SJSA1 (cell line): ENCODE measurements at regions not wholly inside any gene's neighbourhood (a gene's known extent, or its start where the extent isn't known, plus 50 kb on each side); places are given as distances from the start of the nearest gene placed in this dataset.
"Not testable (repeated sequence)": the region's sequence is repeated elsewhere in the genome, so short reads cannot be mapped to it uniquely, and the experiment has no call there.

Experiments
- DNase-seq, 2 experiments: peaks; one replicate each; pipeline ENCODE4 v3.0.0-alpha.2; 2015 to 2020; ENCODE audit warnings: low spot score in 2 of 2, low read depth in 1 of 2
- H3K27ac ChIP-seq: fragments of 250-450 bp; sonication (Bioruptor Pico); 2 replicates; pipeline ENCODE4 v1.5.1; 2020; ENCODE audit warnings: mild to moderate bottlenecking, moderate library complexity
- H3K27me3 ChIP-seq: fragments of 250-450 bp; sonication (Bioruptor Pico); replicated peaks from 2 replicates; pipeline ENCODE4 v1.5.1; 2020; ENCODE audit warnings: mild to moderate bottlenecking, moderate library complexity
- H3K36me3 ChIP-seq: fragments of 250-450 bp; sonication (Bioruptor Pico); 2 replicates; pipeline ENCODE4 v1.5.1; 2020; ENCODE audit warnings: mild to moderate bottlenecking
- H3K4me1 ChIP-seq: fragments of 250-450 bp; sonication (Bioruptor Pico); replicated peaks from 2 replicates; pipeline ENCODE4 v1.6.1; 2021; ENCODE audit warnings: mild to moderate bottlenecking
- H3K4me3 ChIP-seq: fragments of 250-450 bp; sonication (Bioruptor Pico); 2 replicates; pipeline ENCODE4 v1.5.1; 2020; ENCODE audit warnings: mild to moderate bottlenecking
- H3K9me3 ChIP-seq: fragments of 250-450 bp; sonication (Bioruptor Pico); replicated peaks from 2 replicates; pipeline ENCODE4 v1.5.1; 2020; ENCODE audit warnings: mild to moderate bottlenecking

- H3K4me1 ChIP-seq = peaks cover 12% of the 10 kb centered on the region
- H3K27ac ChIP-seq = no peak overlapping the region
- no peaks in the 10 kb centered on the region for H3K27me3 ChIP-seq
- DNase-seq = no peak
- H3K4me3 ChIP-seq = no peak overlapping the region
- no peaks in the 10 kb centered on the region for H3K9me3 ChIP-seq
- no peaks in the 10 kb centered on the region for H3K36me3 ChIP-seq
Observed at GRCh38 chr3:177337541-177338331, 140.5 kb upstream of the TBL1XR1 start.

- Histone ChIP-seq H3K36me3 (no peaks in the 10 kb centered on the region), H3K4me1 (peaks cover 12% of the 10 kb centered on the region), H3K27ac (no peak overlapping the region), H3K4me3 (no peak overlapping the region), H3K9me3 (no peaks in the 10 kb centered on the region), H3K27me3 (no peaks in the 10 kb centered on the region)
- DNase-seq = no peak
Observed at GRCh38 chr3:177338697-177339219, 141.5 kb upstream of the TBL1XR1 start.

- H3K4me1 ChIP-seq = peaks cover 12% of the 10 kb centered on the region
- not testable (repeated sequence) for DNase-seq, H3K9me3 ChIP-seq, H3K36me3 ChIP-seq, H3K27me3 ChIP-seq, H3K27ac ChIP-seq, H3K4me3 ChIP-seq
Observed at GRCh38 chr3:177339220-177339703, 142.0 kb upstream of the TBL1XR1 start.

- H3K27ac ChIP-seq = no peak overlapping the region
Observed at GRCh38 chr3:177340243-177340830, 143.1 kb upstream of the TBL1XR1 start.

DNA sequence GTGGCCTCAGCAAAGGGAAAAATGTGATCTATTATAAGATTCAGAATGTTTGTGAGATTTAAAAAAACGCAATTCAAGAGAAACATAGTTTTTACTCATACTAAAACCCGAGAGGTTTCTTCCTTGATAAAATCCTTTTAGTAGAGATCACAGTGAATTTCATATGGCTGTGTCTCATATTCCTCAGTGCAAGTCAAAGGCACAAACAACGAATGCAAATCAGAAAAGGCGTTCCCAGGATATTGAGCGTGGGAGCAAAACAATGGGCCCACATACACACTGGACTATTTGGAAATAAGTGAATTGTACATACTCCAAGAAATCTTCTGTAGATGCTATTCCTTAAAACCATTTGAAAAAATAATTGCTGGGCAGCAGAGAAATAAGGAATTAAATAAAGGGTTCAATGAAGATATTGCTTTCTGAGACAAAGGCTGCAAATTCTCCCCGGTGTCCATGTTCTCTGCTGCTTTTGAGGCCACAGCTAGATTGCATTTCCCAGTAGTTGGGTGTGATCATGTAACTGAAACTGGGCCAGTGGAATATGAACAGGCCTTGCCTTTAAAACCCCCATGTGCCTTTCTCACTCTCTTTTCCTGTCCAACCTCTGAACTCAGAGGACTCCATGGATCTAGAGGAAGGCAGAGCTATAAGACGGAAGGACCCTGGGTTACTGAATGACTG is 144.6 kb upstream of the TBL1XR1 start:
- H3K27me3 ChIP-seq = no peaks in the 10 kb centered on the region
- no peaks in the 10 kb centered on the region for H3K9me3 ChIP-seq
- peaks cover 31% of the 10 kb centered on the region for H3K4me1 ChIP-seq
- H3K4me3 ChIP-seq = no peak overlapping the region
- H3K27ac ChIP-seq = no peak overlapping the region
- H3K36me3 ChIP-seq = no peaks in the 10 kb centered on the region
- DNase-seq = no peak

More at GRCh38 chr3:177340243-177340830, 143.1 kb upstream of the TBL1XR1 start:
- DNase-seq = no peak
- Histone ChIP-seq H3K4me3 (no peak overlapping the region), H3K36me3 (no peaks in the 10 kb centered on the region), H3K27me3 (no peaks in the 10 kb centered on the region), H3K4me1 (peaks cover 23% of the 10 kb centered on the region), H3K9me3 (no peaks in the 10 kb centered on the region)

- H3K36me3 ChIP-seq = no peaks in the 10 kb centered on the region
- no peak overlapping the region for H3K27ac ChIP-seq
- peaks cover 37% of the 10 kb centered on the region for H3K4me1 ChIP-seq
- H3K27me3 ChIP-seq = no peaks in the 10 kb centered on the region
- H3K4me3 ChIP-seq = no peak overlapping the region
- DNase-seq = no peak
- H3K9me3 ChIP-seq = no peaks in the 10 kb centered on the region
Observed at GRCh38 chr3:177343122-177343625, 145.9 kb upstream of the TBL1XR1 start.

GRCh38 chr3:177345049-177345972 is 148.0 kb upstream of the TBL1XR1 start:
- Histone ChIP-seq H3K27me3 (no peaks in the 10 kb centered on the region), H3K36me3 (no peaks in the 10 kb centered on the region), H3K4me1 (peaks cover 46% of the 10 kb centered on the region), H3K27ac (peak overlapping the region; percentile 98), H3K9me3 (no peaks in the 10 kb centered on the region), H3K4me3 (no peak overlapping the region)
- DNase-seq = peak; percentile 90 to 92

GRCh38 chr3:177345973-177346503 is 148.8 kb upstream of the TBL1XR1 start:
- Histone ChIP-seq H3K9me3 (no peaks in the 10 kb centered on the region), H3K27ac (peak overlapping the region; percentile 98), H3K36me3 (no peaks in the 10 kb centered on the region), H3K27me3 (no peaks in the 10 kb centered on the region), H3K4me3 (no peak overlapping the region), H3K4me1 (peaks cover 46% of the 10 kb centered on the region)
- no peak for DNase-seq

- Histone ChIP-seq H3K36me3 (no peaks in the 10 kb centered on the region), H3K27ac (0 out of 2 replicates have a peak overlapping the region, but pooled peaks have one; percentile 33), H3K4me1 (peaks cover 46% of the 10 kb centered on the region), H3K4me3 (no peak overlapping the region), H3K9me3 (no peaks in the 10 kb centered on the region), H3K27me3 (no peaks in the 10 kb centered on the region)
- DNase-seq = no peak
Observed at GRCh38 chr3:177346878-177347277, 149.6 kb upstream of the TBL1XR1 start.

DNA sequence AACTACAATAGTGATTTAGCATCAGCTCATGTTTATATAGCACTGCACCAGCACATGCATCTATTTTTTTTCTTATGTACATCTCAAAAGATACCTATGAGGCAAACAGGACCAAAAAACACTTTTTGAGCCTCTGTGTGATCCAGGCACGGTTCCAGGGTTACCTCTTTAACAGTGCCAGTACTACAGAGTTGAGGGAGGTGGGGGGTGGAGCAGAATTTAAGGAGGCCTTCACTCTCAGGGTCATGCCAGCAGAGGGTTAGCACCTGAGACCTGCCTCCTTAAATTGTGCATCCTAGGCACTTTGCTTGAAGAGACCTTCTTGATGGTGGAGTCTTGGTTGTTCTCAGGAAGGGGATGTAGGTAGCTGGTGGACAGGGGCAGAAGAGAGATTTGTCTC is 150.3 kb upstream of the TBL1XR1 start:
- H3K27ac ChIP-seq = no peak overlapping the region
- no peaks in the 10 kb centered on the region for H3K27me3 ChIP-seq
- no peak overlapping the region for H3K4me3 ChIP-seq
- H3K9me3 ChIP-seq = no peaks in the 10 kb centered on the region
- no peaks in the 10 kb centered on the region for H3K36me3 ChIP-seq
- DNase-seq = no peak
- peaks cover 46% of the 10 kb centered on the region for H3K4me1 ChIP-seq

GRCh38 chr3:177348974-177349373 is 151.7 kb upstream of the TBL1XR1 start:
- no peak overlapping the region for H3K27ac ChIP-seq
- no peak overlapping the region for H3K4me3 ChIP-seq
- H3K9me3 ChIP-seq = no peaks in the 10 kb centered on the region
- peaks cover 46% of the 10 kb centered on the region for H3K4me1 ChIP-seq
- H3K27me3 ChIP-seq = no peaks in the 10 kb centered on the region
- H3K36me3 ChIP-seq = no peaks in the 10 kb centered on the region
- DNase-seq = no peak

- DNase-seq = no peak
- Histone ChIP-seq H3K27ac (no peak overlapping the region), H3K27me3 (no peaks in the 10 kb centered on the region), H3K36me3 (no peaks in the 10 kb centered on the region), H3K4me1 (peaks cover 46% of the 10 kb centered on the region), H3K9me3 (no peaks in the 10 kb centered on the region), H3K4me3 (no peak overlapping the region)
Observed at GRCh38 chr3:177349384-177349783, 152.1 kb upstream of the TBL1XR1 start.

- no peak for DNase-seq
- H3K4me3 ChIP-seq = no peak overlapping the region
- no peaks in the 10 kb centered on the region for H3K36me3 ChIP-seq
- H3K4me1 ChIP-seq = peaks cover 38% of the 10 kb centered on the region
- no peaks in the 10 kb centered on the region for H3K27me3 ChIP-seq
- no peak overlapping the region for H3K27ac ChIP-seq
- no peaks in the 10 kb centered on the region for H3K9me3 ChIP-seq
Observed at GRCh38 chr3:177350121-177350520, 152.8 kb upstream of the TBL1XR1 start.
